Ishikawa (cell line): ENCODE measurements at regions not wholly inside any gene's neighbourhood (a gene's known extent, or its start where the extent isn't known, plus 50 kb on each side); places are given as distances from the start of the nearest gene placed in this dataset.

Experiments
- CEBPB ChIP-seq: IDR thresholded peaks from 2 replicates; pipeline ENCODE4 v1.6.1; 2012
- CREB1 ChIP-seq: IDR thresholded peaks from 2 replicates; pipeline ENCODE4 v1.6.1; 2012; ENCODE audit warnings: low read depth
- EGR1 ChIP-seq: IDR thresholded peaks from 2 replicates; pipeline ENCODE4 v1.6.1; 2012
- EP300 ChIP-seq: IDR thresholded peaks from 2 replicates; pipeline ENCODE4 v1.6.1; 2012; ENCODE audit warnings: borderline replicate concordance
- FOXM1 ChIP-seq: IDR thresholded peaks from 2 replicates; pipeline ENCODE4 v1.6.1; 2012; ENCODE audit warnings: low read depth, borderline replicate concordance
- NFIC ChIP-seq: IDR thresholded peaks from 2 replicates; pipeline ENCODE4 v1.6.1; 2012
- RAD21 ChIP-seq: IDR thresholded peaks from 2 replicates; pipeline ENCODE4 v1.6.1; 2012; ENCODE audit warnings: low read depth
- TAF1 ChIP-seq: IDR thresholded peaks from 2 replicates; pipeline ENCODE4 v1.6.1; 2012; ENCODE audit warnings: low read depth, mild to moderate bottlenecking
- TCF12 ChIP-seq: IDR thresholded peaks from 2 replicates; pipeline ENCODE4 v1.6.1; 2012; ENCODE audit warnings: low read depth
- TEAD4 ChIP-seq: IDR thresholded peaks from 2 replicates; pipeline ENCODE4 v1.6.1; 2012
- YY1 ChIP-seq: IDR thresholded peaks from 2 replicates; pipeline ENCODE4 v1.6.1; 2012; ENCODE audit warnings: low read depth
- ZBTB7A ChIP-seq: IDR thresholded peaks from 2 replicates; pipeline ENCODE4 v1.6.1; 2012; ENCODE audit warnings: low read depth
- TF ChIP-seq, protein P1 (sequence below): IDR thresholded peaks from 2 replicates; pipeline ENCODE4 v1.6.1; 2012
- TF ChIP-seq, protein P2 (sequence below): IDR thresholded peaks from 2 replicates; pipeline ENCODE4 v1.6.1; 2012; ENCODE audit warnings: low read depth, mild to moderate bottlenecking
- TF ChIP-seq, protein P3 (sequence below): IDR thresholded peaks from 2 replicates; pipeline ENCODE4 v1.6.1; 2012

DNA sequence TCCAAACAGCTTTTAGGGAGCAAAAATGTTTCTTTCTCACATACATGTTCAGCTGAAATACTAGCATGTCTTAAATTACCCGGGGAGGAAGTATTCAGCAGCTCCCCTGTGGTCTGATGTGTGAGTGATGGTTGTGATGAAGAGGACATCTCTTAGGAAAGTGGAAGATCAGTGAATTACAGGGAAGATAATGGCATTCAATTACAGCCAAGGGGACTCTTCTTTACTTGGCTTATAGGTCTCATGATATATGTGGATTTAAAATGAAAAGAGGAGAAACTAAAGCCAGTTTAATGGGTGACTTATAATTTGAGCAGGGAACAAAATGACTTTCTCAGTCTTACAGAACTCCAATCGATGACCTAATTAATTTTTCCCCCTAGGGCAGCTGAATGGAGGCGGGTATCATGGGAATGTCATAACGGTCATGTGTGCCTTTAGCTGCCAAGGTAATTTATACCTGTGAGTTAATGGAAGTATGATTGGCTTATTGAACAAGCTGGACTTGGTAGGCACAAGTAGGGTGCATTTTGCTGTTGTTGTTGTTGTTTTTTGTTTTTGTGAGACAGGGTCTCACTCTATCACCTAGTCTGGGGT, 198.8 kb downstream of the HIPK3 start:
- no peak for TF ChIP-seq CEBPB
- TF ChIP-seq, protein P1, sequence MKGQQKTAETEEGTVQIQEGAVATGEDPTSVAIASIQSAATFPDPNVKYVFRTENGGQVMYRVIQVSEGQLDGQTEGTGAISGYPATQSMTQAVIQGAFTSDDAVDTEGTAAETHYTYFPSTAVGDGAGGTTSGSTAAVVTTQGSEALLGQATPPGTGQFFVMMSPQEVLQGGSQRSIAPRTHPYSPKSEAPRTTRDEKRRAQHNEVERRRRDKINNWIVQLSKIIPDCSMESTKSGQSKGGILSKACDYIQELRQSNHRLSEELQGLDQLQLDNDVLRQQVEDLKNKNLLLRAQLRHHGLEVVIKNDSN, result no peak
- no peak for TF ChIP-seq TAF1
- no peak for TF ChIP-seq TCF12
- TF ChIP-seq EGR1, result no peak
- no peak for TF ChIP-seq TEAD4
- no peak for TF ChIP-seq YY1
- TF ChIP-seq, protein P2, sequence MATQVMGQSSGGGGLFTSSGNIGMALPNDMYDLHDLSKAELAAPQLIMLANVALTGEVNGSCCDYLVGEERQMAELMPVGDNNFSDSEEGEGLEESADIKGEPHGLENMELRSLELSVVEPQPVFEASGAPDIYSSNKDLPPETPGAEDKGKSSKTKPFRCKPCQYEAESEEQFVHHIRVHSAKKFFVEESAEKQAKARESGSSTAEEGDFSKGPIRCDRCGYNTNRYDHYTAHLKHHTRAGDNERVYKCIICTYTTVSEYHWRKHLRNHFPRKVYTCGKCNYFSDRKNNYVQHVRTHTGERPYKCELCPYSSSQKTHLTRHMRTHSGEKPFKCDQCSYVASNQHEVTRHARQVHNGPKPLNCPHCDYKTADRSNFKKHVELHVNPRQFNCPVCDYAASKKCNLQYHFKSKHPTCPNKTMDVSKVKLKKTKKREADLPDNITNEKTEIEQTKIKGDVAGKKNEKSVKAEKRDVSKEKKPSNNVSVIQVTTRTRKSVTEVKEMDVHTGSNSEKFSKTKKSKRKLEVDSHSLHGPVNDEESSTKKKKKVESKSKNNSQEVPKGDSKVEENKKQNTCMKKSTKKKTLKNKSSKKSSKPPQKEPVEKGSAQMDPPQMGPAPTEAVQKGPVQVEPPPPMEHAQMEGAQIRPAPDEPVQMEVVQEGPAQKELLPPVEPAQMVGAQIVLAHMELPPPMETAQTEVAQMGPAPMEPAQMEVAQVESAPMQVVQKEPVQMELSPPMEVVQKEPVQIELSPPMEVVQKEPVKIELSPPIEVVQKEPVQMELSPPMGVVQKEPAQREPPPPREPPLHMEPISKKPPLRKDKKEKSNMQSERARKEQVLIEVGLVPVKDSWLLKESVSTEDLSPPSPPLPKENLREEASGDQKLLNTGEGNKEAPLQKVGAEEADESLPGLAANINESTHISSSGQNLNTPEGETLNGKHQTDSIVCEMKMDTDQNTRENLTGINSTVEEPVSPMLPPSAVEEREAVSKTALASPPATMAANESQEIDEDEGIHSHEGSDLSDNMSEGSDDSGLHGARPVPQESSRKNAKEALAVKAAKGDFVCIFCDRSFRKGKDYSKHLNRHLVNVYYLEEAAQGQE, result no peak
- TF ChIP-seq, protein P3, sequence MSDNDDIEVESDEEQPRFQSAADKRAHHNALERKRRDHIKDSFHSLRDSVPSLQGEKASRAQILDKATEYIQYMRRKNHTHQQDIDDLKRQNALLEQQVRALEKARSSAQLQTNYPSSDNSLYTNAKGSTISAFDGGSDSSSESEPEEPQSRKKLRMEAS, result no peak
- TF ChIP-seq RAD21, result no peak

DNA sequence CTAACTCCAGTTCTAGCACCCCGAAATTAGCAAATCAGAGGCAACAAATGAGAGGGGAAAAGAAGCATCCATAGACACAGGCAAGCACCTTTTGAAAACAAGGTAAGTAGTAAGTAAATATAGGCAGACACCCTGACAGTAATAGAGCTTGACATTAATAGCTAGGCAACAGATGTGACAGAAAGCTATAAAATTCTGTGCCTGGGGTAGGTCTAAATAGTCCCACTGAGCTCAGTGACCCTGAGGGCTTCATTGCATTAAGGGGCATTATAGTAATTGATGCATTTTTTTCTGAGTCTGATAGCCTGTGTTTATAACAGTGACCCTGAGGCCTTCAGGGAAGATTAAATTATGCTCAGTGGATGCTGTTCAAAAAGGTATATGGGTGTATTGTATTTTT, 197.1 kb downstream of the HIPK3 start:
- TF ChIP-seq TCF12 (no peak), ZBTB7A (no peak), TEAD4 (no peak), EGR1 (no peak), RAD21 (no peak), FOXM1 (no peak), NFIC (no peak), EP300 (no peak), YY1 (no peak), CEBPB (no peak)
- TF ChIP-seq, protein P3, result no peak
- TF ChIP-seq, protein P2, result no peak
- TF ChIP-seq, protein P1, result no peak

DNA sequence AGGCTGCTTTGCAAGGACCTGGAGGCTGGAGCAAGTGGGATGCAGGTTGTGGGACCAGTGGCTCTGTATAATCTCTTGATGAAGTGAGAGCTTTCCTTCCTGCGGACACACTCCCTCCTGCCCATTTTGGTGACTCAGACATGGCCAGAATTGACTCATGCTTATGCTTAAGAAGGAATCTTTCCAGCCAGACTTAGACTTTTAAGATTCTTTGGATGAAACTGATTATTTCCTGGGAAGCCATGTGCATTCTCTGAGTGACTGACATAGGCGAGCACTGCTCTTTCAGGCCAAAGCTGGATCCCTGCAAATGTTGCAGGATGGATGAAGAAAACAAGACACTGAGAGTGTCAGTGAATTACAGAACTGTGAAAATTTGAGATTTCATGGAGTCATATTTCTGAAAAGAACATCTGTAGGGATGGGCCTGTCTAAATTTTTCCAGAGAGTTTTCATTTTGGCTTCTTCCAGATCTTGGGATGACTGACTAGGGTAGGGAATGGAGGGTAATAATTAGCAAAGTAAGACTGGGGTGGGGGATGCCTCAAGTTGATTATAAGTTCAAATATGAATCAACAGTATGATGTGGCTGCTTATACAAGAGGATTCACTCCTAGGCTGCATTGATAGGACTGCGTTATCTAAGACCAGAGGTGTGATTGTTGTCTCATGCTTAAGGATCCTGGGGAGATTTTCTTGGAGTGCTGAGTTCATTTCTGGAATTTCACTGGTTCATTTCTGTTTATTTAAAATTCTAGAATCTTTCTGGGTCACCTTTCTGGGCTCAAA, 195.8 kb downstream of the HIPK3 start:
- TF ChIP-seq TAF1, result no peak
- TF ChIP-seq, protein P2, result no peak
- TF ChIP-seq YY1, result no peak
- no peak for TF ChIP-seq TEAD4
- no peak for TF ChIP-seq EGR1
- TF ChIP-seq CREB1, result no peak

DNA sequence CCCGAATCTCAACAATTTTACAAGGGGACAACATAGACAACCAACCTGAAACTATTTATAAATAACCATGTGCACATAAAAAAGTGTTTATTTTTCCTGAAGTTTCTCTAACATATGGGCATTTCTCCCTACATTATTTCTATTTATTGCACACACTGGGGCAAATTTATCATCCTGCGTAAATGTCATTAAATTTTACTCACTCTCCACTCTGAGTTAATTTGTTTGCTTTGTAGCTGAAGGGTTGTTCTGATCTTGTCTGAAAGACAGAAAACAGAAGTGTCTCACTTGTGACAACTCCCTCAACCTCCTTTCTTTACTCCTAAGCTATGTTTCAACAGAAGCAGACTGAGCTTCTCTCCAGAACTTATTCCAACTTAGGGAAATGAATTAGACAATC, 194.2 kb downstream of the HIPK3 start:
- TF ChIP-seq, protein P1, result no peak
- TF ChIP-seq, protein P2, result no peak
- TF ChIP-seq CREB1, result no peak
- TF ChIP-seq RAD21, result no peak
- TF ChIP-seq, protein P3, result no peak
- no peak for TF ChIP-seq CEBPB
- TF ChIP-seq FOXM1, result no peak
- TF ChIP-seq YY1, result no peak
- TF ChIP-seq EGR1, result no peak
- no peak for TF ChIP-seq ZBTB7A
- no peak for TF ChIP-seq EP300
- TF ChIP-seq NFIC, result no peak
- no peak for TF ChIP-seq TCF12
- TF ChIP-seq TEAD4, result no peak
- TF ChIP-seq TAF1, result no peak
